IMR-90 (cell line): ENCODE measurements at regions not wholly inside any gene's neighbourhood (a gene's known extent, or its start where the extent isn't known, plus 50 kb on each side); places are given as distances from the start of the nearest gene placed in this dataset.
"Not testable (repeated sequence)": the region's sequence is repeated elsewhere in the genome, so short reads cannot be mapped to it uniquely, and the experiment has no call there.

Experiments
- ATAC-seq: fragments of 200-7000 bp; cut with Tn5 transposase; 2 replicates; pipeline ENCODE4 v1.9.1; 2020; ENCODE audit warnings: low read depth, mild to moderate bottlenecking, moderate library complexity
- BruUV-seq: library from RNA; stranded (reverse); fragments of 400-500 nt; replicated peaks from 2 replicates; lab custom pipeline; 2021; lab: Mats Ljungman, UMichigan
- CTCF ChIA-PET: fragments of 300-600 bp; formaldehyde crosslinking; extraction: SDS; loops from one replicate; lab custom pipeline; 2021; ENCODE audit warnings: antibody characterized with exemption; lab: Yijun Ruan, JAX
- POLR2A ChIA-PET: fragments of 300-600 bp; sonication (Branson Sonifier 250); formaldehyde crosslinking; loops from one replicate; lab custom pipeline; 2022; ENCODE audit warnings: antibody characterized with exemption; ENCODE audit not compliant: unreplicated experiment; lab: Charles Lee
- DNase-seq: peaks from one replicate; pipeline ENCODE4 v3.0.0; 2013
- H2AFZ ChIP-seq: replicated peaks from 2 replicates; pipeline ENCODE3; 2013; ENCODE audit warnings: low read length, mild to moderate bottlenecking; ENCODE audit not compliant: poor library complexity
- H2AK5ac ChIP-seq: 2 replicates; pipeline ENCODE4 v1.6.1; 2013; ENCODE audit warnings: low read depth, low read length, inconsistent platforms
- H2AK9ac ChIP-seq: replicated peaks from 2 replicates; pipeline ENCODE3; 2013; ENCODE audit warnings: mild to moderate bottlenecking, low read depth, low read length, moderate library complexity; ENCODE audit not compliant: poor library complexity
- H2BK120ac ChIP-seq: 2 replicates; pipeline ENCODE4 v1.6.1; 2013; ENCODE audit warnings: low read depth, low read length, inconsistent platforms
- H2BK15ac ChIP-seq: 3 replicates; pipeline ENCODE4 v1.6.1; 2013; ENCODE audit warnings: low read depth, low read length, inconsistent platforms
- H2BK20ac ChIP-seq: 2 replicates; pipeline ENCODE4 v1.6.1; 2013; ENCODE audit warnings: low read depth, mild to moderate bottlenecking, inconsistent platforms, low read length, moderate library complexity
- H2BK5ac ChIP-seq: 2 replicates; pipeline ENCODE4 v1.6.1; 2013; ENCODE audit warnings: mild to moderate bottlenecking, low read depth, low read length, inconsistent platforms; ENCODE audit not compliant: poor library complexity, severe bottlenecking
- H3K14ac ChIP-seq: replicated peaks from 2 replicates; pipeline ENCODE4 v1.6.1; 2013; ENCODE audit warnings: low read depth, low read length, inconsistent platforms
- H3K18ac ChIP-seq: 2 replicates; pipeline ENCODE4 v1.6.1; 2013; ENCODE audit warnings: low read depth, low read length, control low read depth
- H3K23ac ChIP-seq: 2 replicates; pipeline ENCODE4 v1.6.1; 2013; ENCODE audit warnings: low read depth, low read length, inconsistent platforms
- H3K27ac ChIP-seq: 2 replicates; pipeline ENCODE4 v1.5.1; 2013; ENCODE audit warnings: mild to moderate bottlenecking, control low read depth, low read length; ENCODE audit not compliant: insufficient read depth
- H3K27me3 ChIP-seq: 2 replicates; pipeline ENCODE4 v1.6.1; 2013; ENCODE audit warnings: low read length; ENCODE audit not compliant: control insufficient read depth, insufficient read depth
- H3K36me3 ChIP-seq: 2 replicates; pipeline ENCODE4 v1.6.1; 2013; ENCODE audit warnings: low read length, mixed read lengths; ENCODE audit not compliant: control insufficient read depth, insufficient read depth
- H3K4ac ChIP-seq: 2 replicates; pipeline ENCODE4 v1.6.1; 2013; ENCODE audit warnings: low read depth, low read length, inconsistent platforms
- H3K4me1 ChIP-seq: 2 replicates; pipeline ENCODE4 v1.6.1; 2013; ENCODE audit warnings: low read length, mixed read lengths; ENCODE audit not compliant: control insufficient read depth, insufficient read depth
- H3K4me2 ChIP-seq: 2 replicates; pipeline ENCODE4 v1.6.1; 2013; ENCODE audit warnings: low read depth, mild to moderate bottlenecking, control low read depth, low read length, moderate library complexity
- H3K4me3 ChIP-seq: 2 replicates; pipeline ENCODE4 v1.5.1; 2013; ENCODE audit warnings: low read depth, mild to moderate bottlenecking, control low read depth, low read length, moderate library complexity; ENCODE audit not compliant: insufficient read depth
- H3K56ac ChIP-seq: 2 replicates; pipeline ENCODE4 v1.6.1; 2013; ENCODE audit warnings: low read length, inconsistent platforms; ENCODE audit not compliant: insufficient read depth; ENCODE audit errors: extremely low read depth
- H3K79me1 ChIP-seq, 2 experiments: 2 replicates each; pipeline ENCODE4 v1.6.1; 2013; ENCODE audit warnings: low read length in 2 of 2, inconsistent platforms in 1 of 2, low read depth in 1 of 2
- H3K9ac ChIP-seq: 2 replicates; pipeline ENCODE4 v1.6.1; 2013; ENCODE audit warnings: low read depth, low read length, control low read depth
- H3K9me1 ChIP-seq: 2 replicates; pipeline ENCODE4 v1.6.1; 2013; ENCODE audit warnings: low read length, inconsistent platforms; ENCODE audit not compliant: insufficient read depth
- H3K9me3 ChIP-seq: 2 replicates; pipeline ENCODE4 v1.6.1; 2013; ENCODE audit warnings: low read length; ENCODE audit not compliant: control insufficient read depth, insufficient read depth
- H4K20me1 ChIP-seq: 2 replicates; pipeline ENCODE4 v1.6.1; 2013; ENCODE audit warnings: low read length, inconsistent platforms; ENCODE audit not compliant: insufficient read depth
- H4K5ac ChIP-seq: 2 replicates; pipeline ENCODE4 v1.6.1; 2013; ENCODE audit warnings: mild to moderate bottlenecking, low read depth, low read length, control low read depth
- H4K8ac ChIP-seq, 2 experiments: 2 replicates each; pipeline ENCODE4 v1.6.1; 2013; ENCODE audit warnings: low read depth in 2 of 2, low read length in 2 of 2, control low read depth in 1 of 2, inconsistent platforms in 1 of 2
- H4K91ac ChIP-seq: 2 replicates; pipeline ENCODE4 v1.6.1; 2013; ENCODE audit warnings: low read depth, low read length, inconsistent platforms; ENCODE audit not compliant: insufficient read depth
- BHLHE40 ChIP-seq: fragments of 150-350 bp; IDR thresholded peaks from 2 replicates; pipeline ENCODE4 v1.6.1; 2016; ENCODE audit warnings: mild to moderate bottlenecking, low read depth, low read length
- CEBPB ChIP-seq: IDR thresholded peaks from 2 replicates; pipeline ENCODE4 v1.6.1; 2012; ENCODE audit warnings: low read depth, low read length, improper control_type of control experiment
- MAFK ChIP-seq: IDR thresholded peaks from 2 replicates; pipeline ENCODE4 v1.6.1; 2012; ENCODE audit warnings: low read depth, low read length, improper control_type of control experiment
- MAZ ChIP-seq: IDR thresholded peaks from 2 replicates; pipeline ENCODE4 v1.6.1; 2012; ENCODE audit warnings: low read depth, mild to moderate bottlenecking, low read length, improper control_type of control experiment, moderate library complexity, borderline replicate concordance
- MXI1 ChIP-seq: IDR thresholded peaks from 2 replicates; pipeline ENCODE4 v1.6.1; 2012; ENCODE audit warnings: low read depth, mild to moderate bottlenecking, low read length, moderate library complexity, borderline replicate concordance
- NFE2L2 ChIP-seq: fragments of 150-350 bp; IDR thresholded peaks from 2 replicates; pipeline ENCODE4 v1.6.1; 2016; ENCODE audit warnings: low read depth, mild to moderate bottlenecking, low read length
- RAD21 ChIP-seq: IDR thresholded peaks from 2 replicates; pipeline ENCODE4 v1.6.1; 2012; ENCODE audit warnings: low read length, improper control_type of control experiment
- RCOR1 ChIP-seq: IDR thresholded peaks from 2 replicates; pipeline ENCODE4 v1.6.1; 2012; ENCODE audit warnings: mild to moderate bottlenecking, low read length, improper control_type of control experiment; ENCODE audit not compliant: insufficient replicate concordance
- SMC3 ChIP-seq: fragments of 150-350 bp; IDR thresholded peaks from 2 replicates; pipeline ENCODE4 v1.6.1; 2016; ENCODE audit warnings: low read depth, mild to moderate bottlenecking, antibody characterized with exemption, low read length, moderate library complexity
- WGBS, 2 experiments: methylation state at CpG; one replicate each; pipeline versions ENCODE4 v1.1.5 to v1.1.7; 2013; ENCODE audit warnings: missing lambda C conversion rate in 2 of 2; ENCODE audit not compliant: insufficient read length in 1 of 2; ENCODE audit errors: extremely low coverage in 2 of 2; 5-methylcytosine and 5-hydroxymethylcytosine counted together
- dilution Hi-C: fragments of 300-500 bp; cut with HindIII; formaldehyde crosslinking; loops from one replicate; pipeline ENCODE4 v1.14.3; 2018; ENCODE audit warnings: low sequenced_read_pairs; ENCODE audit not compliant: unreplicated experiment
- in situ Hi-C: fragments of 300-500 bp; cut with MboI; formaldehyde crosslinking; loops from 3 replicates; pipeline ENCODE4 v1.14.3; 2019; ENCODE audit warnings: low sequenced_read_pairs, inconsistent platforms, mixed read lengths
- intact Hi-C: fragments of 100-400 bp; cut with micrococcal nuclease; formaldehyde crosslinking; loops from 2 replicates; pipeline ENCODE4 v1.10.0; 2022

- peak overlapping the region; percentile 92; the same call in 1 of the 2 replicates for H4K5ac ChIP-seq
- peak overlapping the region; percentile 18 for H3K23ac ChIP-seq
- H3K9me3 ChIP-seq, result peaks cover 2% of the 10 kb centered on the region; the same call in 1 of the 2 replicates
- H3K56ac ChIP-seq, result no peak overlapping the region
- peak overlapping the region; percentile 76 for H3K14ac ChIP-seq
- WGBS, 2 experiments, result no CpG with 5 or more reads among the region's 5 CpGs
- H3K27me3 ChIP-seq, result no peaks in the 10 kb centered on the region
- no peak for ATAC-seq
- H3K36me3 ChIP-seq, result no peaks in the 10 kb centered on the region
- no peak overlapping the region for H3K4me3 ChIP-seq
- peak overlapping the region; percentile 72 for H2BK20ac ChIP-seq
- H2AK9ac ChIP-seq, result no peak overlapping the region
- DNase-seq, result no peak
- peak overlapping the region; percentile 6; the same call in 1 of the 2 replicates for H2AK5ac ChIP-seq
- peak overlapping the region in 1 of 2 experiments; percentile 44; a peak in 1 of 4 replicates for H4K8ac ChIP-seq
- H3K27ac ChIP-seq, result peak overlapping the region; percentile 3; the same call in 1 of the 2 replicates
- no peaks in the 10 kb centered on the region; the same call in 1 of the 2 replicates for H3K4me1 ChIP-seq
- H2BK120ac ChIP-seq, result peak overlapping the region; percentile 83
- no TSS peak for BruUV-seq
- H3K9ac ChIP-seq, result no peak overlapping the region
- intact Hi-C loops (loop anchor here (5.0 kb wide), 1 partner anchor 41 kb away; no protein-coding TSS in a partner anchor), in situ Hi-C loops (no loop called here), dilution Hi-C loops (no loop called here)
- H2AFZ ChIP-seq, result no peak overlapping the region
- no peak for TF ChIP-seq RAD21
- no peak for TF ChIP-seq MAFK
- no peak for TF ChIP-seq NFE2L2
- TF ChIP-seq RCOR1, result no peak
- TF ChIP-seq MXI1, result no peak
- no peak for TF ChIP-seq MAZ
- no peak for TF ChIP-seq SMC3
- TF ChIP-seq CEBPB, result no peak
- no peak for TF ChIP-seq BHLHE40
- H3K4ac ChIP-seq, result peak overlapping the region; percentile 49; the same call in 1 of the 2 replicates
- H3K18ac ChIP-seq, result peak overlapping the region; percentile 90
- POLR2A ChIA-PET, result no interaction called here
- CTCF ChIA-PET, result no interaction called here
- no peak overlapping the region for H3K4me2 ChIP-seq
- no peaks in the 10 kb centered on the region for H3K79me1 ChIP-seq
- H3K9me1 ChIP-seq, result peaks cover 2% of the 10 kb centered on the region; the same call in 1 of the 2 replicates
- peak overlapping the region; percentile 60; the same call in 1 of the 3 replicates for H2BK15ac ChIP-seq
- H4K20me1 ChIP-seq, result no peaks in the 10 kb centered on the region
- peak overlapping the region; percentile 83 for H2BK5ac ChIP-seq
- H4K91ac ChIP-seq, result peak overlapping the region; percentile 40
These were observed 709.8 kb downstream of the LTN1 start for GRCh38 chr21:28282833-28283232.

- H3K9me1 ChIP-seq, H3K56ac ChIP-seq, H2BK5ac ChIP-seq, H2BK15ac ChIP-seq, H4K91ac ChIP-seq, in situ Hi-C loops, H3K4ac ChIP-seq, H3K27me3 ChIP-seq, H3K23ac ChIP-seq, H2BK120ac ChIP-seq, H4K20me1 ChIP-seq, H3K4me3 ChIP-seq, H3K27ac ChIP-seq, POLR2A ChIA-PET, H3K36me3 ChIP-seq, H2AK9ac ChIP-seq, H3K9ac ChIP-seq, dilution Hi-C loops, CTCF ChIA-PET, H4K5ac ChIP-seq, H3K79me1 ChIP-seq, H3K18ac ChIP-seq, H2AK5ac ChIP-seq, H3K4me1 ChIP-seq, ATAC-seq, H2AFZ ChIP-seq, H3K4me2 ChIP-seq, BruUV-seq, H4K8ac ChIP-seq, H3K9me3 ChIP-seq, H3K14ac ChIP-seq, H2BK20ac ChIP-seq, DNase-seq: not testable (repeated sequence)
- no CpG with 5 or more reads among the region's 3 CpGs for WGBS, 2 experiments
- intact Hi-C loops, result loop anchor here (5.0 kb wide), 1 partner anchor 39 kb away; no protein-coding TSS in a partner anchor
These were observed 711.3 kb downstream of the LTN1 start for GRCh38 chr21:28281357-28281756.
